ENCODE measurements at regions not wholly inside any gene's neighbourhood (a gene's known extent, or its start where the extent isn't known, plus 50 kb on each side); places are given as distances from the start of the nearest gene placed in this dataset.

GRCh38 chr7:106190589-106191330, 78.6 kb upstream of the SYPL1 start:
- no peak for DNase-seq (ENCODE audit: low spot score)
- H3K4me2 ChIP-seq (ENCODE audit: low read depth, low read length): no peak overlapping the region
- H3K4me1 ChIP-seq (ENCODE audit: insufficient read depth, low read length): no peaks in the 10 kb centered on the region
- no peak overlapping the region for H3K27ac ChIP-seq (ENCODE audit: extremely low read length, insufficient read depth, low read length)
- WGBS (ENCODE audit: low lambda C conversion rate): 2% methylated on average over 10 of the region's 10 CpGs
- POLR2A ChIA-PET: no interaction called here
- peaks cover 0 to 16% of the 10 kb centered on the region in 2 experiments; a peak in 4 of 5 replicates for H3K27me3 ChIP-seq (ENCODE audit: control insufficient read depth in 1 of 2, insufficient read depth in 2 of 2, low read length in 2 of 2)
- no peak overlapping the region for H3K4me3 ChIP-seq (replicated peaks in 1 of 3; ENCODE audit: insufficient read depth in 1 of 3, low read depth in 2 of 3, low read length in 3 of 3)
- no peaks in the 10 kb centered on the region for H3K36me3 ChIP-seq (replicated peaks in 1 of 2; ENCODE audit: control insufficient read depth in 1 of 2, insufficient read depth in 2 of 2, low read length in 2 of 2)
- no peaks in the 10 kb centered on the region for H3K79me2 ChIP-seq (ENCODE audit: insufficient read depth, low read length)
- no peak for ATAC-seq
- in situ Hi-C loops (cut with HindIII; ENCODE audit: extremely low pct_ligation_motif_present, low pct_unique_long_range_greater_than_20kb) (no loop called here), intact Hi-C loops (cut with micrococcal nuclease; ENCODE audit: unreplicated experiment) (no loop called here)
- no peak overlapping the region for H3K9ac ChIP-seq (ENCODE audit: insufficient read depth, low read depth, low read length)
- BruUV-seq (replicated peaks): no TSS peak
- H2AFZ ChIP-seq (ENCODE audit: low read length): no peak overlapping the region
- no peak for TF ChIP-seq ZNF234 (CRISPR knock-in tag; conservative IDR thresholded peaks at IDR 0.05)
- no peak for TF ChIP-seq TP53 (CRISPR knock-in tag; conservative IDR thresholded peaks at IDR 0.05)
- TF ChIP-seq NFYB (CRISPR knock-in tag; IDR thresholded peaks at IDR 0.05): no peak
- no peak for TF ChIP-seq NFE2 (CRISPR knock-in tag; IDR thresholded peaks at IDR 0.05)
- no peak for TF ChIP-seq HMG20A (CRISPR knock-in tag; IDR thresholded peaks at IDR 0.05; ENCODE audit: borderline replicate concordance)
- no peak for TF ChIP-seq FOXP4 (CRISPR knock-in tag; IDR thresholded peaks at IDR 0.05)
- TF ChIP-seq JUN (CRISPR knock-in tag; IDR thresholded peaks at IDR 0.05): no peak
- TF ChIP-seq HOXA7 (CRISPR knock-in tag; IDR thresholded peaks at IDR 0.05): no peak
- no peak for TF ChIP-seq DNMT3B (CRISPR knock-in tag; conservative IDR thresholded peaks at IDR 0.05)
- no peak for TF ChIP-seq MED13 (CRISPR knock-in tag; IDR thresholded peaks at IDR 0.05)
- no peak for TF ChIP-seq ZNF275 (CRISPR knock-in tag; IDR thresholded peaks at IDR 0.05; ENCODE audit: borderline replicate concordance)
- H3K9me3 ChIP-seq (ENCODE audit: low read length): no peaks in the 10 kb centered on the region
- H4K20me1 ChIP-seq (ENCODE audit: insufficient read depth, low read length): no peaks in the 10 kb centered on the region
- FAIRE-seq: no peak
- CTCF ChIA-PET (ENCODE audit: low intra/inter-chr PET ratio, low total read pairs): no interaction called here

Data from HepG2 (cell line).